H1 (cell line): ENCODE measurements at regions not wholly inside any gene's neighbourhood (a gene's known extent, or its start where the extent isn't known, plus 50 kb on each side); places are given as distances from the start of the nearest gene placed in this dataset.

Source experiments
- CEBPB ChIP-seq: IDR thresholded peaks from 2 replicates; pipeline ENCODE4 v1.6.1; 2012; ENCODE audit warnings: low read depth, low read length
- CTCF ChIP-seq, 3 experiments: IDR thresholded peaks; 1 replicate in 2 of 3; 2 replicates in 1 of 3; pipeline versions ENCODE4 v1.5.1 to v1.6.1; 2011; ENCODE audit warnings: low read length in 3 of 3, mild to moderate bottlenecking in 3 of 3, inconsistent platforms in 2 of 3, low read depth in 1 of 3, moderate library complexity in 1 of 3; ENCODE audit not compliant: insufficient read depth in 1 of 3; ENCODE audit errors: control extremely low read depth in 1 of 3
- EGR1 ChIP-seq: IDR thresholded peaks from 2 replicates; pipeline ENCODE4 v1.6.1; 2011; ENCODE audit warnings: low read depth, low read length, borderline replicate concordance
- GTF2F1 ChIP-seq: IDR thresholded peaks from 2 replicates; pipeline ENCODE4 v1.6.1; 2012; ENCODE audit warnings: low read depth, low read length, improper control_type of control experiment, borderline replicate concordance
- PHF8 ChIP-seq: fragments of 200-600 bp; sonication (generic); conservative IDR thresholded peaks from 2 replicates; pipeline ENCODE4 v1.7.1; 2012; ENCODE audit warnings: low read depth, mild to moderate bottlenecking, inconsistent platforms, low read length, moderate library complexity
- POLR2AphosphoS5 ChIP-seq: IDR thresholded peaks from 2 replicates; pipeline ENCODE4 v1.6.1; 2011; ENCODE audit warnings: low read depth, low read length
- SP1 ChIP-seq: IDR thresholded peaks from 2 replicates; pipeline ENCODE4 v1.6.1; 2011; ENCODE audit warnings: low read depth, low read length
- TAF1 ChIP-seq: IDR thresholded peaks from 2 replicates; pipeline ENCODE4 v1.6.1; 2011; ENCODE audit warnings: mild to moderate bottlenecking, low read depth, low read length
- TCF12 ChIP-seq: IDR thresholded peaks from 2 replicates; pipeline ENCODE4 v1.6.1; 2011; ENCODE audit warnings: low read depth, mild to moderate bottlenecking, low read length
- YY1 ChIP-seq: IDR thresholded peaks from 2 replicates; pipeline ENCODE4 v1.6.1; 2011; ENCODE audit warnings: low read depth, mild to moderate bottlenecking, low read length

DNA sequence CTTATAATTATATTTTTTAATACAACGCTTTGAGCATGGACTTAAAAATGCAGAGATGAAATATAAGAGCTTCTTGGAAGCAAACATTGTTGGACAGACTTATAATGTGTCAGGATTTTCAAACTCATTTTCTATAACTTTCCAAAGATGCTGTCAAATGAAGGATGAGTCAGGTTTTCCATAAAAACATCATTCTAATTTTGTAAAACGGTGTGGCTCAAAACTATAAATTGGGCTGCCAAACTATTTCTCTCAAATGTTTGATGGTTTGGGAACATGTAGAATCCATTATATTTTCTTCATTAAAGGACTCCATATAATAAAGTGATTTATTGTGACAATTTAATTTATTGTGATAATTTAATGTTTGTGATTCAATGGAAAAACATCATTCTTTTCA, 511.2 kb downstream of the USP25 start:
- no peak for TF ChIP-seq POLR2AphosphoS5
- no peak for TF ChIP-seq PHF8
- no peak for TF ChIP-seq CTCF (IDR thresholded peaks at IDR 0.05; ENCODE audit: control extremely low read depth in 1 of 3, insufficient read depth in 1 of 3, low read depth in 1 of 3, low read length in 3 of 3)
- TF ChIP-seq GTF2F1, result no peak
- no peak for TF ChIP-seq YY1
- no peak for TF ChIP-seq TAF1
- no peak for TF ChIP-seq CEBPB
- no peak for TF ChIP-seq TCF12
- TF ChIP-seq SP1, result no peak
- no peak for TF ChIP-seq EGR1
